Retinal pigment epithelial cell (primary cell): ENCODE measurements at regions not wholly inside any gene's neighbourhood (a gene's known extent, or its start where the extent isn't known, plus 50 kb on each side); places are given as distances from the start of the nearest gene placed in this dataset.
"Not testable (repeated sequence)": the region's sequence is repeated elsewhere in the genome, so short reads cannot be mapped to it uniquely, and the experiment has no call there.

Source experiments
- DNase-seq: peaks from one replicate; pipeline ENCODE4 v3.0.0-alpha.2; 2010; ENCODE audit warnings: low read depth
- H3K4me3 ChIP-seq: 2 replicates; pipeline ENCODE4 v1.5.1; 2011; ENCODE audit warnings: mild to moderate bottlenecking, low read length, control low read depth, moderate library complexity
- CTCF ChIP-seq: conservative IDR thresholded peaks from 2 replicates; pipeline ENCODE4 v1.5.1; 2011; ENCODE audit warnings: low read depth, low read length, control low read depth, inconsistent platforms

GRCh38 chr3:102699819-102700140 is 265.0 kb downstream of the ZPLD1 start:
- no peak overlapping the region for H3K4me3 ChIP-seq
- TF ChIP-seq CTCF: no peak
- no peak for DNase-seq

- no peak overlapping the region for H3K4me3 ChIP-seq
- no peak for DNase-seq
- no peak for TF ChIP-seq CTCF
Measured at GRCh38 chr3:102712896-102713295, 278.1 kb downstream of the ZPLD1 start.

- DNase-seq: no peak
- no peak for TF ChIP-seq CTCF
- no peak overlapping the region for H3K4me3 ChIP-seq
Measured at GRCh38 chr3:102714567-102714966, 279.8 kb downstream of the ZPLD1 start.

- no peak overlapping the region for H3K4me3 ChIP-seq
- no peak for TF ChIP-seq CTCF
- DNase-seq: no peak
Measured at GRCh38 chr3:102715030-102715697, 280.3 kb downstream of the ZPLD1 start.

GRCh38 chr3:102718651-102719050 is 283.8 kb downstream of the ZPLD1 start:
- DNase-seq: no peak
- no peak overlapping the region for H3K4me3 ChIP-seq
- TF ChIP-seq CTCF: no peak

GRCh38 chr3:102722317-102722716 is 287.5 kb downstream of the ZPLD1 start:
- TF ChIP-seq CTCF: no peak
- no peak for DNase-seq
- H3K4me3 ChIP-seq: no peak overlapping the region

GRCh38 chr3:102727340-102727739 is 292.5 kb downstream of the ZPLD1 start:
- H3K4me3 ChIP-seq: no peak overlapping the region
- no peak for TF ChIP-seq CTCF
- DNase-seq: no peak

- not testable (repeated sequence) for DNase-seq, H3K4me3 ChIP-seq
Measured at GRCh38 chr3:102732581-102732980, 297.8 kb downstream of the ZPLD1 start.
